ENCODE measurements at regions not wholly inside any gene's neighbourhood (a gene's known extent, or its start where the extent isn't known, plus 50 kb on each side); places are given as distances from the start of the nearest gene placed in this dataset.
"Not testable (repeated sequence)": the region's sequence is repeated elsewhere in the genome, so short reads cannot be mapped to it uniquely, and the experiment has no call there.

- no peak for DNase-seq (ENCODE audit: low spot score)
Measured at GRCh38 chr5:17828681-17829080, 194.4 kb downstream of the TAF11L14 start.

DNA sequence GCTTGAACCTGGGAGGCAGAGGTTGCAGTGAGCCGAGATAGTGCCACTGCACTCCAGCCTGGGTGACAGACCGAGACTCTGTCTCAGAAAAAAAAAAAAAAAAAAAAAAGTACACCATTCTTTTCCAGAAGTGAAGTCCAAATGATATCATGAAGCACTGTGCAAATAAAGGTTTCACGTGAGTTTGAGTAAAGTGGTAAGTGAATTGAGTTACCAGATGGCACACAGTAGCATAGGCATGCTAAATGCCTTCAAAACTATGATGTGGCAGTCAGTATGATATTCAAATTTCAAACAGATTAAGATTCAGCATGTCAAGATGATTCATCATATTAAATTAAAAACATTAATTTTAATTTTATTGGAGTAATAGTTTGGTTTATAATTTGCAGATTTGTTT is 195.2 kb downstream of the TAF11L14 start:
- DNase-seq (ENCODE audit: low spot score) = no peak

GRCh38 chr5:17831279-17831678 is 197.0 kb downstream of the TAF11L14 start:
- DNase-seq (ENCODE audit: low spot score) = no peak

- no peak for DNase-seq (ENCODE audit: low spot score)
Measured at GRCh38 chr5:17832949-17833745, 198.9 kb downstream of the TAF11L14 start.

DNA sequence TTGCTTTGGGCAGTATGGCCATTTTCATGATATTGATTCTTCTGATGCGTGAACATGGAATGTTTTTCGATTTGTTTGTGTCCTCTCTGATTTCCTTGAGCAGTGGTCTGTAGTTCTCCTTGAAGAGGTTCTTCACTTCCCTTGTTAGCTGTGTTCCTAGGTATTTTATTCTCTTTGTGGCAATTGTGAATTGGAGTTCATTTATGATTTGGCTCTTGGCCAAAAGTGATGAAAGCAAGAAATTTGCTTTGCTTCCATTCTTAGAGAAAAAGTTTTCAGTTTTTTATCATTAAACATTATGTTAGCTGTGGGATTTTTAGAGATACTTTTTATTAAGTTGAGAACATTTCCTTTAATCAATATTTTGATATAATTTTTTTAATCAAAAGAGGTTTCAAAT is 203.5 kb downstream of the TAF11L14 start:
- no peak for DNase-seq (ENCODE audit: low spot score)

- no peak for DNase-seq (ENCODE audit: low spot score)
Measured at GRCh38 chr5:17838469-17838868, 204.2 kb downstream of the TAF11L14 start.

DNA sequence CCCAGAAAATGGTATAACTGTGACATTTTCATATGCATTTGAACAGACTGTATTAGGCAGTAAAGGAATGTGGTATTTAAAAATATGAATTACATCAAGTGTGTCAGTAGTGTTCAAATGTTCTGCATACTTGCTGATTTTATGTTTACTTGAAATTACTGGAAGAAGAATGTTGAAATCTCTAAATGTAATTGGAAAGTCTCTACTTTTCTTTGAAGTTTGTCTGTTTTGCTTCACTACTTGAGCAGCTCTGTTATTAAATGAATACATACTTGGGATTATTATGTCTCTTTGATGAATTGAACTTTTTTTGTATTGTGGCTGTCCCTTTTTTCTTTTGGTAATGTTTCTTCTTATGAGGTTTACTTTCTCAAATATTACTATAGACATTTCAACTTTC is 205.6 kb downstream of the TAF11L14 start:
- DNase-seq (ENCODE audit: low spot score) = no peak

DNA sequence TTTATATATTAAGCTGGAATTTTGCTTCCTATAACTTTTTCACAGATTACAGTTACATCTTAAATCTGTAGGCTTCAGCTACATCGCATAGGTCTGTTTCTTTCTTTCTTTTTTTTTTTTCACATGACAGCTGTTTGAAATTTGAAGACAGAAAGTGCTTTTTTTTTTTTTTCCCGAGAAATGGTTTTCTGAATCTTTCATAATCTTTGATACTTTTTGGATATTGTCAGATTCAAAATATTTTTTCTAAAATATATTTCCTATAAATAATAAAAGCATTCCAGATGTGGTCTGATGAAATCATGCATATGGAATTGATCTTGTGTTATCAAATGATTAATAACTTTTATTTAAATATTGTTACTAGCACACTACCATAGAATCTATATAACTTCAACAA is 212.2 kb downstream of the TAF11L14 start:
- no peak for DNase-seq (ENCODE audit: low spot score)

DNA sequence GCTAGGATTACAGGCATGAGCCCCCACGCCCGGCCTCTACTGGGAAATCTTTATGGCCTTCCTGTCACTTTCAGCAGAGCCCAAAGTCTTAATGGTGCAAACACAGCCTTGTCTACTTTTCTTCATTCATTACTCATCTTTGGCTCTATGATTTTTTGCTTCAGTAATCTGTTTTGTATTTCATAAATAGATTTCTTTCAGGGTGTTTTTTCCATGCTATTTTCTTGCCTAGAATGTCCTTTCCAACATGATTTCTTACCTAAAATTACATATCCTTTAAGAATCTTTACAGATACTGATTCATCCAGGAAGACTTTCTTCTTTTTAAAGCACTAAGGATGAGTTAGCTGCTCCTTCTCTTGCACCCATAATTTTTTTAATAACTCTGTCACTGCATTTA is 213.0 kb downstream of the TAF11L14 start:
- no peak for DNase-seq (ENCODE audit: low spot score)

GRCh38 chr5:17852111-17852510 is 217.9 kb downstream of the TAF11L14 start:
- DNase-seq (ENCODE audit: low spot score) = no peak

- no peak for DNase-seq (ENCODE audit: low spot score)
Measured at GRCh38 chr5:17852740-17853139, 218.5 kb downstream of the TAF11L14 start.

DNA sequence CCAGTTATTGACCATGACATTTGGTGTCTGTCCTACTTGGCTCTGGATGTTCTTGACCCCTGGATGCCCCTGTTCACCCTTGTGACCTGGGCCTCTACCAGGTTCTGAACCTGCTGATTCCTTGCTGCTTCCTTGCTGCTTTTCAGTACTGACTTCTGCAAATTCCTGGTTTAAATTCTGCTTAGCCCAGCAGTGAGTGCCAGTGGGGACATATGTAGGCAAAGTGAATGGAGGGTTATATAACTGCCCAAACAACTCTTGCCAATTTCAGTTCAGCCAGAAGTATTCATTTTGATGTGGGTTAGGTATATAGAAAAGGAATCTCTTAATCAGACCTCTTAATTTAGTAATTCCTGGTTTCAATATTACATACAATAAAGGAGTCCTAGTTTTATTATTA is 220.6 kb downstream of the TAF11L14 start:
- DNase-seq (ENCODE audit: low spot score) = no peak

- no peak for DNase-seq (ENCODE audit: low spot score)
Measured at GRCh38 chr5:17860660-17861315, 226.5 kb downstream of the TAF11L14 start.

DNA sequence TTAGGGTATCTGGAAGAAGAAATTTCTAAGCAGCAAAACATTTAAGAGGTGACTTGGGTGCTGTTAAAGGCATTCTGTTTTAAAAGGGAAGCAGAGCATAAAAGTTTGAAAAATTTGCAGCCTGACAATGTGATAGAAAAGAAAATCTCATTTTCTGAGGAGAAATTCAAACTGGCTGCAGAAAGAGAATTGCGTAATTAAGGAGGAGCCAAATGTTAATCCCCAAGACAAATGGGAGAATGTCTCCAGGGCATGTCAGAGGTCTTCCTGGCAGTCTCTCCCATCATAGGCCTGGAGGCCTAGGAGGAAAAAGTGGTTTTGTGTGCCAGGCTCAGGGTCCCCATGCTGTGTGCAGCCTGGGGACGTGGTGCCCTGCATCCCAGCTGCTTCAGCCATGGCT is 230.6 kb downstream of the TAF11L14 start:
- DNase-seq (ENCODE audit: low spot score) = not testable (repeated sequence)

DNA sequence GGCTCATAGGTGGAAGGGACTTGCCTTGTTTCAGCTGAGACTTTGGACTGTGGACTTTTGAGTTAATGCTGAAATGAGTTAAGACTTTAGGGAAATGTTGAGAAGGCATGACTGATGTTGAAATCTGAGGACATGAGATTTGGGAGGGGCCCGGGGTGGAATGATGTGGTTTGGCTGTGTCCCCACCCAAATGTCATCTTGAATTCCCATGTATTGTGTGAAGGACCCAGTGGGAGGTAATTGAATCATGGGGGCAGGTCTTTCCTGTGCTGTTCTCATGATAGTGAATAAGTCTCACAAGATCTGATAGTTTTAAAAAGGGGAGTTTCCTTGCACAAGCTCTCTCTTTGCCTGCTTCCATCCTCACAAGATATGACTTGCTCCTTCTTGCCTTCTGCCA is 231.7 kb downstream of the TAF11L14 start:
- not testable (repeated sequence) for DNase-seq (ENCODE audit: low spot score)

- no peak for DNase-seq (ENCODE audit: low spot score)
Measured at GRCh38 chr5:17872204-17872603, 237.9 kb downstream of the TAF11L14 start.

DNA sequence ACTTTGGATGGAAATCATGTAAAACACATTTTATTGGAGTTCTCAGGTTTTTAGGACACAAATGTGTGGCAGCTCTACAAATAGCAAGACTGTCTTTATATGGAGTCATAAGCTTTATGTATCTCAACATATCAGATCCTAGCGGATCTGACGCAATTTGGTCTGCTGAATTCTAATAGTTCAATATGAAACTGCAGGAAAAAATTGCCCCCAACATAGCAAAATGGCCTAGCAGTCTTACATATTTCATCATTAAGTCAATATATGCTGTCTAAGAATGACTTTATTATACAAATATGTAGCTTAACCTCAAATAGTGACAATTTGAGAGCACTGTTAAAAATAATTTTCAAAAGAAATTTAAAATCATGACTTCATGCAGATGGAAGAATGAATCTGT is 244.3 kb downstream of the TAF11L14 start:
- DNase-seq (ENCODE audit: low spot score) = no peak

- no peak for DNase-seq (ENCODE audit: low spot score)
Measured at GRCh38 chr5:17879276-17879675, 245.0 kb downstream of the TAF11L14 start.

- DNase-seq (ENCODE audit: low spot score) = no peak
Measured at GRCh38 chr5:17880869-17881268, 246.6 kb downstream of the TAF11L14 start.

- DNase-seq (ENCODE audit: low spot score) = no peak
Measured at GRCh38 chr5:17882760-17883488, 248.7 kb downstream of the TAF11L14 start.

DNA sequence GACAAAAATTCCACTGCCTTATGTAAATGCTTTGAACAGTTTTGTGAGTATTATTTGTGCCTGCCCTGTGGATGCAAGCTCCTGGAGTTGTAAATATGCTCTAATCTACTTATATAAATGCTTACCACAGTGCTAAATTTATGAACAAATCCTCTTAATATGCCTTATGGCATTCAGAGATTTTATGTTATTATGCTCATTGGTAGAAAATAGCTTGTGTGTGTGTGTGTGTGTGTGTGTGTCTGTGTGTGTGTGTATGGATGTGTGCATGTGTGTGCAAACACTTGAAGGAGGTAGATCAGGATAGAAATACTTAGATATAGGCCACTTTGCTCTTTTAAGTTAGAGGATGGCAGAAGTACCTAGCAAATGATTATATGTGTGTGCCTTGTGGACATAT is 253.9 kb downstream of the TAF11L14 start:
- no peak for DNase-seq (ENCODE audit: low spot score)

DNA sequence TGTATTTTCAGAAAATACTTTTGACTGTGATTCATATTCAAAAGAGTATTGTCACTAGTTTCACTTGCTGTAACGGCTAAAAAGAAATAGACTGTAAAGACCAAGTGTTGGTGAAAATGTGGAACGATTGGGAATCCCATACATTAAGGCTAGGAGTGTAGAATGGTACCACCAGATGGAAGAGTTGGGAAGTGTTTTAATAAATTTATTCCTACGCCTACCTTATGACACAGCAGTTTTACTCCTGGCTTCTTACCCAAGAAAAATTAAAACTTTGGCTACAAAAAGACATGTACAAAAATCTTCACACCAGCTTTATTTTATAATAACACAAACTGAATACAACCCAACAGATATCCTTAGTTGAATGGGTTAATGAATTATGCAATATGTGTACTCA is 256.2 kb downstream of the TAF11L14 start:
- no peak for DNase-seq (ENCODE audit: low spot score)

DNA sequence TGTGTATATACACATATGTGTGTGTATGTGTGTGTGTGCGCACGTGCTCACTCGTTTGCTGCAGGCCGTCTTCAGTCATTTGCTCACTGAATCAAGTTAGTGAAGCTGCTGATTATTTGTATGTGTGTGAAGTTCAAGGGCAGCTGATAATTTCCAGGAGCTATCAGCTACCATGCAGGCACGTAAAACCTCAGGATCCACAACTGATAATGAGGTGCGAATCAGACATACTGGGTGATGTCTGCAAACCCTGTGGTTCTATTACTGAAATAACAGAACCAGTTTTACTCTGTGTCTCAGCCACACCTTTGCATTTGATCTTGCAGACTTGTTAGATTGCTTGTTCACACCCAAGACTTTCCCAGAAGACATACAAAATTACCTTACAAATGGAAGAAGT is 257.6 kb downstream of the TAF11L14 start:
- no peak for DNase-seq (ENCODE audit: low spot score)
